Renal cortex interstitium (tissue), 11 donors: ENCODE measurements at regions not wholly inside any gene's neighbourhood (a gene's known extent, or its start where the extent isn't known, plus 50 kb on each side); places are given as distances from the start of the nearest gene placed in this dataset.
"Not testable (repeated sequence)": the region's sequence is repeated elsewhere in the genome, so short reads cannot be mapped to it uniquely, and the experiment has no call there.

Experiments
- DNase-seq, 11 donors: peaks; one replicate each; pipeline ENCODE4 v3.0.0-alpha.2; 2013; ENCODE audit warnings: low read depth in 9 of 11, low spot score in 4 of 11; ENCODE audit errors: extremely low read depth in 1 of 11

DNA sequence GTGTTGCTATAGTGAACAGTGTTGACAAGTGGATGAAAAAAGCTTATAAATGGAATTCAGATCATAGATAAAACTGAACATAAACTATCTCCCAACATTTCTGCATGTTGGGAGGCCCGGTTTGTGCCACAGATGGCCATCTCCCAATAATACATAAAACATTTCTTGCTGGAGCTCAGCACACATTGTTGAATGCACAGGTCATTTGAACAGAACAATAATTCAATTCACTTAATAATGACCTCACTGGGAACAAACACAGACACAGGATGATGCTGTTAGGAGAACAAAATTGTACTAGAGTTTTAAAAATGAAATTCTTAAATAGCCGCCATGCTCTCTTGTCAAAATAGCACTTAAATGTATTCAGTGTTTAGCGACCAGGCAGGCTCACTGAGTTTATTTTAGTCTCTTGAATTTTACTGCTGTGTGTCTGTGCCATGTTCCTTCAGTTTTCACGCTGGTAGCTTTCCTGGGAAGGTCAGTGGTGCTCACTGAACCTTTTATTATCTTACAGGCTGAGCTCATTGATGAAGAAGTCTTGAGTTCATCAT, 85.0 kb upstream of the SSBP2 start:
- DNase-seq = no peak

DNA sequence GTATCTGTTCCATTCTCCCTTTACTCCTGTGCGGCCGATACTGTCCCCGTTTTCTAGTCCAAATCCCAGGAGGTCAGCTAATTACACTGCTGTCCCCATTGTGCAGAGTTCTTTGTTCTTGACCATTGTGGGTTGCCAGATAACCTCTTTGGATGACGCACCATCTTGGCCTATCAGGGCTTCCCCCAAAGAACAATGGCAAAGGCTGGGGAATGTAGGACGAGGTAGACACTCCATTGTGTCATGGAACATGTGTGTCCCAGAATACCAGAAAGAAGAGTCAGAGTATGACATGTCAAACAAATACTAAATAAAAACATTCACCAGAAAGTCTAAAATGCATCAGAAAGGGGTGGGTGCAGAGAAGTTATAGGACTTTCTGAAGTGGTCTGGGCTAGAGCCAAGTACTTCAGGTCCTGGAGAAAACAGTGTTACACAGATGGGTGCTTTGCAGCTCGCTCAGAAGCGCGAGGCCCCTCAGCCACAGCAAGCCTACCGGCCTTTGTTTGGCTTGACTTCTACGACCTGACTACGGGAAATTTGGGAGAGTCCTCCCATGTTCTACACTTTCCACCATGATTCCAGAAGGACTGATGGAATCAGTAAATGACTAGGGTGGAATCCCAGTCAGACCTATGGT, 83.2 kb upstream of the SSBP2 start:
- no peak for DNase-seq

GRCh38 chr5:81830596-81830995, 79.7 kb upstream of the SSBP2 start:
- no peak for DNase-seq

- DNase-seq = no peak
Measured at GRCh38 chr5:81829242-81829641, 78.3 kb upstream of the SSBP2 start.

GRCh38 chr5:81827500-81827899, 76.6 kb upstream of the SSBP2 start:
- no peak for DNase-seq

DNA sequence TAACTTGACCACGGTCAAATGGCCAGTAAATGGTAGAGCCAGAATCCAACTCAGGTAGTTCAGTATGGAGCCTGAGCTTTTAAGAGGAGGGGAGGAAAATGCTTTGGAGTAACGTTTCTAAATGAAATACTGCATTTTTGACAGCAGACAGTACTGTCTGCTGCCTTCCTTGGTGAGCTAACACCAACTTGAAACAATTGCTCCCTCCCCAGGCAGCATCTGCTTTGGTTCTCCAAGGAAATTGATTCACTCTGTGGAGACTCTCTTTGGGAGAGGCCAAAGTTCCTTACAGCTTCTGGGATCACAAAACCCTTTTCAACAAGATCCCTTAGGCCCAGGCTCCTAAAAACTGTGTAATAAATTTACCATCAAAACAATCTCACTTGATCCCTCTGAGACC, 75.2 kb upstream of the SSBP2 start:
- DNase-seq = no peak

DNA sequence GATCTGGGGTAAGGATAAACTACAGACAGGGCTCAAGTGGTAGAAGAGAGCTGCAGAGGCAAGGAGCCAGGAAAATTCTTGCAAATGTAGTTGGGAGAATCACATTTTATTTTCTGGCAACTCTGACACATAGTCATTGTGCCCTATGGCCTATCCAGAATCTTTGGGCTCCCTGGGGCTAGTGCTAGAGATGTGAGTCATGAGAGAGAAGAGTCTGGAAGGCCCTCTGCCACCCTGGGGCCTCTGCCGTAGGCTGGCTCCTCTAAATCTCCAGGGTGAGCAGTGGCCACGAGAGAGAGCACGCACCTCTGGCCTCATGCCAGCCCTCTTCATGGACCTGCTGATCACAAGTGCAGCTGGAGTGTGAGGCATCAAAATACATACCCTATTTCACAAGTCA, 74.3 kb upstream of the SSBP2 start:
- DNase-seq = no peak

DNA sequence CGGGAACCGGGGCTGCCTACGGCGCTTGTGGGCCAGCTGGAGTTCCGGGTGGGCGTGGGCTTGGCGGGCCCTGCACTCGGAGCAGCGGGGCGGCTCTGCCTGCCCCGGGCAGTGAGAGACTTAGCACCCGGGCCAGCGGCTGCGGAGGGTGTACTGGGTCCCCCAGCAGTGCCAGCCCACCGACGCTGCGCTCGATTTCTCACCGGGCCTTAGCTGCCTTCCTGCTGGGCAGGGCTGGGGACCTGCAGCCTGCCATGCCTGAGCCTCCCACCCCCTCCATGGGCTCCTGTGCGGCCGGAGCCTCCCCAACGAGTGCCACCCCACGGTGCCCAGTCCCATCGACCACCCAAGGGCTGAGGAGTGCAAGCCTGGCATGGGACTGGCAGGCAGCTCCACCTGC, 72.8 kb upstream of the SSBP2 start:
- DNase-seq = not testable (repeated sequence)

- DNase-seq = no peak
Measured at GRCh38 chr5:81820863-81821262, 70.0 kb upstream of the SSBP2 start.

DNA sequence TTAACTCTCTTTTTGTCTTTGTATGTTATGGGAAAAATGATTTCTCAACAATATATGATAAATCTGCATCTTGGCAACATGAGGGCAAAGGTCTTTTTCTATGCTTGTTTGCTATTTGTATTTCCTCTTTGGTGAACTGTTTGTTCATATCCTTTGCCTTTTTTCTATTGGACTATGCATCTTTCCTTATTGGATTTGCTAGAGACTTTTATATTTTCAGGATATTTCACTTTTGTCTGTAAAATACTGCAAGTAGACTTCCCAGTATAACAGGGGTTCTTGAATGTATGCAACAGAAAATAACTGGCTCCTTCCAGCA, 69.4 kb upstream of the SSBP2 start:
- DNase-seq = no peak

GRCh38 chr5:81819556-81820317, 68.8 kb upstream of the SSBP2 start:
- no peak for DNase-seq

- no peak for DNase-seq
Measured at GRCh38 chr5:81817980-81818379, 67.1 kb upstream of the SSBP2 start.

GRCh38 chr5:81817086-81817485, 66.2 kb upstream of the SSBP2 start:
- DNase-seq = no peak

DNA sequence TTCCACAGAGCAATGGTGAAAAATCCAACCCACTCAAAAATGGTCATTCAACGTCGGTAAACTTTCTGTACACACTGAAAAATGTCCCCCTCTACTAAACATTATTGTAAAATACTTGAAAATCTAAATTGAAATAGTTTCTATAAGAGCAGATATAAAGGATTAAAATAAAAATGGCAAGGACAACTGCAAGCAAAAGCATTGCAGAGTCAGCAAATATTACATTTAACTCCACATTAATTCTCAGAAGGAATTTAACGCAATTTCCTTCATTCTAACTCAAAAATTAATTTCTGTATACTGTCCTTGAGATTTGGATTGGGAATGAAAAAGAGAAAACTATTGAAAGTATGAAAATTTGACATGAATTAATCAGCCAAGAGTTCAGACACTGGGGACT, 64.4 kb upstream of the SSBP2 start:
- no peak for DNase-seq

DNA sequence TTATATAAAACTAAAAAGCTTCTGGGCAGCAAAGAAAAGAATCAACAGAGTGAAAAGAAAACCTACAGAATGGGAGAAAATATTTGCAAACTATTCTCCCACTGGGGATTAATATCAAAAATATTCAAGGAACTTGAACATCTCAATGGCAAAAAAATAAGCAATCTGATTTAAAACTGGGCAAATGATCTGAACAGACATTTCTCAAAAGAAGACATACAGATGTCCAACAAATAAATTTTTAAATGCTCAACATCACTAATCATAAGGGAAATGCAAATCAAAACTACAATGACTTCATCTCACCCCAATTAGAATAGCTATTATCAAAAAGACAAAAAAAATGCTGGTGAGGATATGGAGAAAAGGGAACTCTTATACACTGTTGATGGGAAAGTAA, 57.2 kb upstream of the SSBP2 start:
- DNase-seq = no peak

DNA sequence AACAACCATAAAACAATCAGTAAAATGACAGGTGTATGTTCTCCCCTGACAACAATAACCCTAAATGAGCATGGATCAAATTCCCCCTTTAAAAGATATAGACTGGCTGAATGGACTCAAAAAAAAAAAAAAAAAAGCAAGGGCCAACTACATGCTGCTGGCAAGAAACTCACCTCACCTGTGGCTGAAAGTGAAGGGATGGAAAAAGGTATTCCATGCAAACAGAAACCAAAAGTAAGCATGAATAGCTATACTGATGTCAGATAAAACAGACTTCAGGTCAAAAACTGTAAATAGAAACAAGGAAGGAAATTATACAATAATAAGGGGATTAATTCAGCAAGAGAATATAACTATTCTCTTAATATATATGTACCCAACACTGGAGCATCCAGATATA, 54.2 kb upstream of the SSBP2 start:
- no peak for DNase-seq

GRCh38 chr5:81803812-81804211, 52.9 kb upstream of the SSBP2 start:
- no peak for DNase-seq

DNA sequence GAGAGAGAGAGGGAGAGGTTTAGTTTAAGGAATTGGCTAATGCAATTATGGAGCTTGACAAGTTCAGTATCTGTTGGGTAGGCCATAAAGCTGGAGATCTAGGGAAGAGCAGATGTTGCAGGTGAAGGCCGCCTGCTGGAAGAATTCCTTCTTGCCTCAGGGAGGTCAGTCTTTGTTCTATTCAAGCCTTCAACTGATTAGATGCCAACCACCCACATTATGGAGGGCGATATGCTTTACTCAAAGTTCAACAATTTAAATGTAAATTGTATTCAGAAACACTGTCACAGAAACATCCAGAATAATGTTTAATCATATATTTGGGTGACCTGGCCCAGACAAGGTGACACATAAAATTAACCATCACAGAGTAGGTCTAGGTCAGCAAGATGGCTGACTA, 51.7 kb upstream of the SSBP2 start:
- no peak for DNase-seq

GRCh38 chr5:81802020-81802419, 51.1 kb upstream of the SSBP2 start:
- no peak for DNase-seq

GRCh38 chr5:81800797-81801196, 49.9 kb upstream of the SSBP2 start:
- no peak for DNase-seq
